H1 (cell line): ENCODE measurements at regions not wholly inside any gene's neighbourhood (a gene's known extent, or its start where the extent isn't known, plus 50 kb on each side); places are given as distances from the start of the nearest gene placed in this dataset.

Experiments used
- CTCF ChIA-PET: fragments of 300-600 bp; sonication (Branson Sonifier 250); formaldehyde crosslinking; loops from one replicate; lab custom pipeline; 2021; ENCODE audit not compliant: partially characterized antibody; lab: Charles Lee
- POLR2A ChIA-PET: fragments of 300-600 bp; sonication (Branson Sonifier 250); formaldehyde crosslinking; loops from one replicate; lab custom pipeline; 2021; ENCODE audit warnings: inconsistent platforms; ENCODE audit not compliant: partially characterized antibody; lab: Charles Lee
- DNase-seq, 2 experiments: peaks; one replicate each; pipeline versions ENCODE4 v3.0.0 to v3.0.0-alpha.2; 2010 to 2022; ENCODE audit warnings: low spot score in 2 of 2, low read depth in 1 of 2, mixed read lengths in 1 of 2
- FAIRE-seq: peaks from 2 replicates; lab custom pipeline; 2011; peaks lifted over from hg19 to GRCh38; lab: Jason Lieb, UNC
- H2AFZ ChIP-seq: 2 replicates; pipeline ENCODE4 v1.8.1; 2012; ENCODE audit warnings: low read length, inconsistent platforms
- H2AK5ac ChIP-seq: 2 replicates; pipeline ENCODE4 v1.6.1; 2013; ENCODE audit warnings: low read depth, low read length
- H2BK120ac ChIP-seq: replicated peaks from 2 replicates; pipeline ENCODE3; 2013; ENCODE audit warnings: low read depth, low read length, inconsistent platforms
- H2BK12ac ChIP-seq: 2 replicates; pipeline ENCODE4 v1.6.1; 2013; ENCODE audit warnings: low read depth, low read length
- H2BK15ac ChIP-seq: 2 replicates; pipeline ENCODE4 v1.6.1; 2013; ENCODE audit warnings: low read length
- H2BK20ac ChIP-seq: 2 replicates; pipeline ENCODE4 v1.6.1; 2013; ENCODE audit warnings: low read length
- H2BK5ac ChIP-seq: 2 replicates; pipeline ENCODE4 v1.6.1; 2013; ENCODE audit warnings: low read depth, low read length
- H3K14ac ChIP-seq: 2 replicates; pipeline ENCODE4 v1.6.1; 2013; ENCODE audit warnings: inconsistent platforms; ENCODE audit not compliant: insufficient read length
- H3K18ac ChIP-seq: 2 replicates; pipeline ENCODE4 v1.6.1; 2013; ENCODE audit warnings: low read length; ENCODE audit errors: extremely low read depth
- H3K23ac ChIP-seq: 2 replicates; pipeline ENCODE4 v1.6.1; 2013; ENCODE audit warnings: inconsistent platforms; ENCODE audit not compliant: insufficient read length
- H3K23me2 ChIP-seq: 2 replicates; pipeline ENCODE4 v1.6.1; 2013; ENCODE audit warnings: low read depth, low read length
- H3K27ac ChIP-seq: 2 replicates; pipeline ENCODE4 v1.6.1; 2011; ENCODE audit warnings: low read depth, low read length, inconsistent platforms
- H3K27me3 ChIP-seq, 4 experiments: replicated peaks in 1 of 4; 1 replicate in 1 of 4; 2 replicates in 3 of 4; pipeline versions ENCODE4 v1.6.1 to v1.8.1; 2011 to 2013; ENCODE audit warnings: low read length in 3 of 4, mild to moderate bottlenecking in 3 of 4, inconsistent platforms in 2 of 4, mixed read lengths in 2 of 4, moderate library complexity in 1 of 4; ENCODE audit not compliant: control insufficient read depth in 3 of 4, insufficient read depth in 3 of 4; ENCODE audit errors: extremely low read depth in 1 of 4
- H3K36me3 ChIP-seq, 4 experiments: 2 replicates each; pipeline versions ENCODE4 v1.6.1 to v1.8.1; 2011 to 2013; ENCODE audit warnings: mild to moderate bottlenecking in 4 of 4, low read length in 3 of 4, moderate library complexity in 2 of 4, control low read depth in 1 of 4, inconsistent platforms in 1 of 4; ENCODE audit not compliant: insufficient read depth in 4 of 4, control insufficient read depth in 2 of 4
- H3K4ac ChIP-seq: replicated peaks from 2 replicates; pipeline ENCODE3; 2013; ENCODE audit warnings: low read length, low read depth, mixed read lengths, inconsistent platforms; ENCODE audit not compliant: insufficient read length
- H3K4me1 ChIP-seq, 4 experiments: replicated peaks in 1 of 4; 1 replicate in 1 of 4; 2 replicates in 3 of 4; pipeline versions ENCODE4 v1.6.1 to v1.8.1; 2011 to 2013; ENCODE audit warnings: low read length in 3 of 4, inconsistent platforms in 2 of 4, mixed read lengths in 1 of 4; ENCODE audit not compliant: insufficient read depth in 4 of 4, control insufficient read depth in 3 of 4
- H3K4me2 ChIP-seq, 2 experiments: 2 replicates each; pipeline versions ENCODE4 v1.6.1 to v1.8.1; 2011 to 2013; ENCODE audit warnings: low read depth in 2 of 2, low read length in 2 of 2, control low read depth in 1 of 2, inconsistent platforms in 1 of 2, mild to moderate bottlenecking in 1 of 2; ENCODE audit not compliant: insufficient read depth in 1 of 2
- H3K4me3 ChIP-seq, 4 experiments: fragments of 200-600, 300-600 bp in 1 of 4; sonication (generic), shearing (Covaris generic), sonication (Bioruptor Twin) in 1 of 4; 2 replicates each; pipeline versions ENCODE4 v1.5.1 to v1.8.1; 2011 to 2016; ENCODE audit warnings: low read length in 4 of 4, low read depth in 3 of 4, control low read depth in 2 of 4, inconsistent platforms in 2 of 4, mild to moderate bottlenecking in 2 of 4, mixed read lengths in 1 of 4, moderate library complexity in 1 of 4; ENCODE audit not compliant: insufficient read depth in 2 of 4; ENCODE audit errors: extremely low read depth in 1 of 4
- H3K56ac ChIP-seq: replicated peaks from 2 replicates; pipeline ENCODE3; 2013; ENCODE audit warnings: low read depth, mild to moderate bottlenecking, mixed read lengths, low read length, inconsistent platforms; ENCODE audit not compliant: insufficient read length
- H3K79me1 ChIP-seq: 2 replicates; pipeline ENCODE4 v1.6.1; 2013; ENCODE audit warnings: low read depth, low read length, control low read depth
- H3K79me2 ChIP-seq, 2 experiments: 2 replicates each; pipeline versions ENCODE4 v1.6.1 to v1.8.1; 2012 to 2013; ENCODE audit warnings: low read length in 2 of 2, mild to moderate bottlenecking in 2 of 2, inconsistent platforms in 1 of 2; ENCODE audit not compliant: insufficient read depth in 2 of 2, control insufficient read depth in 1 of 2
- H3K9ac ChIP-seq, 4 experiments: replicated peaks in 1 of 4; 1 replicate in 1 of 4; 2 replicates in 3 of 4; pipeline versions ENCODE4 v1.6.1 to v1.8.1; 2011 to 2013; ENCODE audit warnings: low read depth in 3 of 4, low read length in 3 of 4, control low read depth in 2 of 4, mild to moderate bottlenecking in 2 of 4, moderate library complexity in 2 of 4, inconsistent platforms in 1 of 4; ENCODE audit errors: extremely low read depth in 1 of 4
- H3K9me3 ChIP-seq, 2 experiments: 2 replicates each; pipeline versions ENCODE4 v1.6.1 to v1.8.1; 2012 to 2013; ENCODE audit warnings: mild to moderate bottlenecking in 2 of 2, moderate library complexity in 2 of 2, control low read depth in 1 of 2, inconsistent platforms in 1 of 2, low read depth in 1 of 2, low read length in 1 of 2, mixed read lengths in 1 of 2; ENCODE audit not compliant: insufficient read depth in 2 of 2
- H4K20me1 ChIP-seq, 2 experiments: replicated peaks in 1 of 2; 2 replicates each; pipeline versions ENCODE3 to v1.8.1; 2011 to 2013; ENCODE audit warnings: inconsistent platforms in 2 of 2, low read length in 2 of 2, mild to moderate bottlenecking in 1 of 2; ENCODE audit not compliant: insufficient read depth in 2 of 2, control insufficient read depth in 1 of 2
- H4K5ac ChIP-seq: 2 replicates; pipeline ENCODE4 v1.6.1; 2013; ENCODE audit warnings: low read length, low read depth, mixed read lengths, inconsistent platforms; ENCODE audit not compliant: insufficient read length
- H4K8ac ChIP-seq: 2 replicates; pipeline ENCODE4 v1.8.0; 2013; ENCODE audit warnings: mild to moderate bottlenecking, moderate library complexity, low read length, inconsistent platforms; ENCODE audit not compliant: insufficient read depth; ENCODE audit errors: extremely low read depth
- H4K91ac ChIP-seq: replicated peaks from 2 replicates; pipeline ENCODE3; 2013; ENCODE audit warnings: low read length, mixed read lengths, inconsistent platforms; ENCODE audit not compliant: insufficient read length
- BRCA1 ChIP-seq: IDR thresholded peaks from 2 replicates; pipeline ENCODE4 v1.6.1; 2012; ENCODE audit warnings: low read depth, low read length, improper control_type of control experiment
- POU5F1 ChIP-seq: IDR thresholded peaks from 2 replicates; pipeline ENCODE4 v1.6.1; 2011; ENCODE audit warnings: low read depth, mild to moderate bottlenecking, low read length, moderate library complexity
- SRF ChIP-seq: IDR thresholded peaks from 2 replicates; pipeline ENCODE4 v1.6.1; 2011; ENCODE audit warnings: mild to moderate bottlenecking, low read depth, low read length, moderate library complexity
- TBP ChIP-seq: IDR thresholded peaks from 2 replicates; pipeline ENCODE4 v1.6.1; 2011; ENCODE audit warnings: low read depth, low read length, improper control_type of control experiment
- WGBS, 2 experiments: shearing (Covaris generic) in 1 of 2; methylation state at CpG; one replicate each; pipeline versions ENCODE4 v1.1.6 to v1.1.7; 2013 to 2015; ENCODE audit warnings: low lambda C conversion rate in 2 of 2, mixed read lengths in 2 of 2, inconsistent platforms in 1 of 2, low coverage in 1 of 2, missing lambda C conversion rate in 1 of 2; ENCODE audit not compliant: insufficient replicate concordance in 2 of 2, insufficient coverage in 1 of 2, insufficient read length in 1 of 2; ENCODE audit errors: extremely low coverage in 1 of 2, missing lambda C conversion rate in 1 of 2; 5-methylcytosine and 5-hydroxymethylcytosine counted together

GRCh38 chr3:43906849-43907507 is 216.2 kb downstream of the ABHD5 start:
- H3K18ac ChIP-seq = no peak overlapping the region
- CTCF ChIA-PET = interaction anchor here (1.0 to 2.3 kb wide), 4 partner anchors 12 to 51 kb away, joined by 4 to 7 read pairs (median 7); no protein-coding TSS in a partner anchor
- H2AK5ac ChIP-seq = no peak overlapping the region
- no peak overlapping the region for H2BK15ac ChIP-seq
- peaks cover 0 to 2% (median 0%) of the 10 kb centered on the region in 4 experiments; a peak in 1 of 7 replicates for H3K27me3 ChIP-seq
- TF ChIP-seq BRCA1 (no peak), POU5F1 (no peak), TBP (no peak), SRF (no peak)
- TF ChIP-seq, all 59 proteins: peak for 0
- Histone ChIP-seq H2AFZ (peak overlapping the region; percentile 0; the same call in 1 of the 2 replicates), H3K9me3 (no peaks in the 10 kb centered on the region), H2BK20ac (no peak overlapping the region), H3K4me3 (no peak overlapping the region), H2BK120ac (no peak overlapping the region), H3K4me2 (no peak overlapping the region), H3K36me3 (no peaks in the 10 kb centered on the region), H3K4me1 (no peaks in the 10 kb centered on the region), H3K9ac (no peak overlapping the region), H3K79me2 (no peaks in the 10 kb centered on the region), H2BK12ac (no peak overlapping the region), H3K23ac (no peak overlapping the region), H3K23me2 (no peaks in the 10 kb centered on the region), H2BK5ac (no peak overlapping the region), H3K27ac (no peak overlapping the region), H4K8ac (no peak overlapping the region), H3K56ac (no peak overlapping the region), H4K20me1 (no peaks in the 10 kb centered on the region), H4K5ac (no peak overlapping the region), H4K91ac (no peak overlapping the region), H3K4ac (no peak overlapping the region), H3K14ac (no peak overlapping the region), H3K79me1 (no peaks in the 10 kb centered on the region)
- POLR2A ChIA-PET = interaction anchor here (1.0 kb wide), 1 partner anchor 11 kb away, joined by 3 read pairs; no protein-coding TSS in a partner anchor
- WGBS, 2 experiments = 83% methylated on average over 7 of the region's 8 CpGs; no CpG with 5 or more reads in 1 of the 2 experiments
- FAIRE-seq (no peak), DNase-seq (no peak)
